ENCODE measurements at regions not wholly inside any gene's neighbourhood (a gene's known extent, or its start where the extent isn't known, plus 50 kb on each side); places are given as distances from the start of the nearest gene placed in this dataset.
"Not testable (repeated sequence)": the region's sequence is repeated elsewhere in the genome, so short reads cannot be mapped to it uniquely, and the experiment has no call there.

DNA sequence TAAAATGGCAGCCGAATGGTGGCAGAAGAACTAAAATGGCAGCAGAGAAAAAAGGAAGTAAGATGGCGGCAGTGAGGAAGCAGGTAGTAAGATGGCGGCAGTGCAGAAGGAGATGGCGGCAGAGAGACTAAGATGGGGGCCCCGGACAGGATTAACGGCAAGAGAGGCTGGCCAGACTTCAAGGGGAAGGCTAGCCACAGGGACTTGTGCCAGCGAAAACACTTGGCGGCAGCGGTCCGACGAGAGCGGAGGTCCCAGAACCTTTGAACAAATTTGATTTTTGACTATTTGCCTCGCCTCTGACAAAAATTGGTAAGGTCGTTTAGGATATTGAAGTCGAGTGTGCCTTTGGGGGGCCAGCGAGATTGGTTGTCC is 639.4 kb upstream of the DPP6 start:
- DNase-seq (ENCODE audit: low spot score); intact Hi-C loops (cut with DNase I): not testable (repeated sequence)

DNA sequence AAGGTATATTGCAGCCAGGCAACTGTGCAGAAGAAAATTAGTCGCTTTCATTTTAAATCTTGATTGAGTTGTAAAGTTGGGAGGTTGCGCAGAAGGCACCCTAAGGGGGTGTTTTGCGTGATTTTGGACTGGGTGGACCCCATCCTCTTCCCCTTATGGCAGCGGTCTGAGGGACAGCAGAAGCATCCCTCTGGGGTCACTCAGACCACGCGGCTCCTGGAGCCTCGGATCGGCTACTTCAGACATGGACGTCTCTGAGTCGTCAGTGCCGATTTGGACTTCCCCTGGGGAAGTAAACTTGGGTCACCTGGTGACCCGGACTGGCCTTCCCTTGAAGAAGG is 639.0 kb upstream of the DPP6 start:
- intact Hi-C loops (cut with DNase I) = no loop called here
- no peak for DNase-seq (ENCODE audit: low spot score)

DNA sequence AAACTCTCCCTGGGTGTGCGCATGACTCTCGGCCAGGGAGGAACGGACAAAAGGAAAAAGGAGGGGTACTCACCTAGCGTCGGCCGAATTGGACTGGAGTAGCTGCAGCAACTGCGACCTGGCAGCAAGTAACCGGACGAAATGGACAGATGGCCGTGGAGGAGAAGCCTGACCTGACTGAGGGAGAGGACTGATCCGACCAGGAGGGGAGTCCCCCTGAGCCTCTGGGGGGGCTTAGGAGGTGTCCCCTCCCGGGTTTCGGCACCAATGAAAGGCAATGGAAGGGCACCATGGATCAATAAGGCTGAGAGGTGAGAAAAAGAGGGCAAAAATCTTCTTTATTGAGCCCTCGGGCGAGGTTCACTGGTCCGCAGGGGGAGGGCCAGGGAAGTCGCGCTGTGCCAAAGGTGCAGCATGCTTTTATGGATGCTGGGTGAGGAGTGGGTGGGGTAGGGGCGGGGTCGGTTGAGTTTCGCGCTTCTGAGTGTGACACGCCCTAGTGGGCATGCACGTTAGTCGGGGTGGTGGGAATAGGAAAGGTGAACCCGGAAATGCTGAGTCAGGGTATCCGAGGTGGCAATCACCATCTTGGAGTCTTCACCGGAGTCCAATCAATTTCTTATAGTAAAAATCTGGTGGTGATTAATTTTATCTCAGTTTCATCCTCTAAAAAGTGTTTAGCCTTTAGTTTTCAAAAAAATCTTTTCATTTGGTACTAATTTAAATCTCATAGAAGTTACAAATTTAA is 638.5 kb upstream of the DPP6 start:
- intact Hi-C loops (cut with DNase I) = no loop called here
- no peak for DNase-seq (ENCODE audit: low spot score)

DNA sequence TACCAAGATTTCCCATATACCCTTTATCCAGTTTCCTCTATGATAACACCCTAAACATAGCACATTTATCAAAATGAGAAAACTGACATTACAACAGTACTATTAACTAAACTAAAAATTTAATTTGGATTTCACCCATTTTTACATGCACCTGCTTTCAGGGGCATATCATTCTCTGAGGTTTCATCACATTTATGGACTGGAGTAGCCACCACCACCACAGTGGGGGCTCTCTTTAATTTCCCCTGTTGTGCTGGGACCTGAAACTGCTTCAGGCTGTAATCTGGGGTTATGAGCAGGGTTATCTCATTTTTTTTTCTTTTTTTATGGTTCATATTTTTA is 637.9 kb upstream of the DPP6 start:
- intact Hi-C loops (cut with DNase I) = no loop called here
- DNase-seq (ENCODE audit: low spot score) = no peak

DNA sequence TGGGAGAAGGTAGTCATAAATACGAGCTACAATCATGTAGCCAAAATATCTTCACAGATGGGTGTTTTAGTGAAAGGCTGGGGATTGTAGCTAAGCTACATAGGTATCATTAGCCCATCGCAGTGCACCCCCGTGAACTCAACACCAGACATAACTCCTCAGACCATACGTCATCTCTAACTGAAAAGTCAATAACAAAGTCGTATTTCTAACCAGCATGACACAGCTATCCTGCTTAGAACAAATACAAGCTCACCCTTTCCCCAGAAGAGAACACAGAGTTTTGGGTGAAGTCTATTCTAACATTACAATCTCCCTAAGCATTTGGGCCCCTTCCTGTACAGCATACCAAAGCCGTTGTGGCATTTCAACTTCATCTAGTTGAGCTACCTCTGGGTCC is 636.6 kb upstream of the DPP6 start:
- intact Hi-C loops (cut with DNase I) = no loop called here
- DNase-seq (ENCODE audit: low spot score) = no peak

DNA sequence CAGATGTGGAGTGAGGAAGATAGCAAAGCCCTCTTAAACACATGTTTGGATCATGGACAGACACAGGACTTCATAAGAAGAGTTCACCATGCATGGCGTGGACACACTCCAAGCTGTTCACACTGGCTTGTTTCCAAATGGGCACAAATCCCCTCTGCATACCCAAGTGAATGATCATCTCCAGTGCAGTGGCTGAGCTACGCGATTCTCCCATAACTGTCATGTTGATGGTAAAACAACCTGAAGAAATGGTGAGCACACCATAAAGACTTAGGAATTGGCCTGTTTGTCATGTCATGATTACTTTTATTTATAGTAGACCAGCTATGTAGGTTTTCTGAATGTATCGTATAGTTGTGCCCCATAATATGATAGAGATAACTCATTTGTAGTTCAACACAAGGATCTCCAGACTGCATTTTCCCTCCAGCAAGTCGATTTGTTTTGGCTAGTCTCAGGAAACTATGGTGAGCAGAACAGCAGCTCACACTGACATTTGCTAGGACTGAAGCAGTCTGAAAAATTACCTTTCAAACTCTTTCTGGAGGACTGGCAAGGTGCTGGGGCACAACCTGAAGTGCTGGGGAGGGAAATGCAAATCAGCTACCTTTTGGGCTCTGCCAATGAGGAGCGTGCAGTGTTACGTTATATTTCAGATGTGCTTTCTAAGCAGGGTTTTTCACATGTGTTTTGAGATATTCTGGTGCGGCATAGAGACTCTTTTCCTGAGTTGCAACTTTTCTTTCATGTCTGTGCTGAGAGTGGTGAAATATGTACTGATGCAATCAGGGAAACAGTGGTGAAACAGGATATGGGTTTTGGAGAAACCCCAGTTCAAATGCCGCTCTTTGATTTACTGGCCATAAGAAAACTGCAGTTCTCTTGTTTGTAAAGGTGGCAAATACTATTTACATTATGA is 629.6 kb upstream of the DPP6 start:
- intact Hi-C loops (cut with DNase I) = no loop called here
- DNase-seq (ENCODE audit: low spot score) = no peak

DNA sequence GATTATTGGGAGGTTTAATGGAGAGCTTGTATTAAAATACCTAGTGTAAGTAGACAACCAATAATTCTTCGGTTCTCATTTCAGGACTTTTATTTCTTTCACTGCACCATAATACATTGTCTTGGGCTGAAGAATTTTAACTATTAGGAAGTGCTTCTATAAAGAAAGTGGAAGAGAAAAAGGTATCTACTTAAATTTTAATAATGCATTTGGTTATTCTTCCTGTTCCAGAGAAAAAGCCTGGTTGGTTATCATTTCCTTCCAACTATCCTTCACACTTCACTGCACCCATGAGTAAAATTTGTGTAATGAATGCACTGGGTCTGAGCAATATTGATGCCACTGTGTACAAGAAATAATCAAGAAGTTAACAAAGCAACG is 629.0 kb upstream of the DPP6 start:
- intact Hi-C loops (cut with DNase I) = no loop called here
- no peak for DNase-seq (ENCODE audit: low spot score)

DNA sequence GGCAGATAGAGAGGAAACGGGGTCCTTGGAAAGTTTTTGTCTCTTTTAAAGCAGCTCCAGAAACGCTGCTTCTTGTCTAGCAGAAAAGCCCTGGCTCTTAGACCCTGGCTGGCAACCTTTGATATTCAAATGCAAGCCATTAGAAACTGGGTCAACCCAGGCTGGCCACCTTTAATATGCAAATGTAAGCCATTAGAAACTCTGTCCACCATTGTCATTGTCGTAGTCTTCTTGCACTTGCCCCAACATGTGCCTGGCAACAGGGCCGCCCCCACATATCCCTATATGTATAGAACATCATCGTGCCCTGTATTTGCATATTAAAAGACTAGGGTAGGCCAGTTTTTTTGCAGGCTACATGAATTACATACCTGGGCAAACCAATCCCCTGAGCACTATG is 621.3 kb upstream of the DPP6 start:
- DNase-seq (ENCODE audit: low spot score) = no peak

DNA sequence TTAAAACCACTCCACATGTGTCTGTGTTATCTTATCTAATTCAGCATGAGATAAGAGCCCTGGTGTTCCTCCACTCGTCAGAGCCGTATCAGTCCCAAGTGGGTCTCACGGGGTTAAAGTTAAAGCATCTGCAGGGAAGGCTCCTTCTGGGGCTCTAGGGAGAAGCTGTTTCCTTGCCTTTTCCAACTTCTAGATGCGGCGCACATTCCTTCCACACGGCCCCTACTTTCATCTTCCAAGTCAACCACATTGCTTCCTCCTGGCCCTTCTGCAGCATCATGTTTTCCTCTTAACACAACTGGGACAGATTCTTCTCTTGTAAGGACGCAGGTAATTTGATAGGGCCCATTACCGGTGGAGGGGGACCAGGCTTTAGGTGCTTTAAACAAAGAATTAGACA is 620.1 kb upstream of the DPP6 start:
- no peak for DNase-seq (ENCODE audit: low spot score)
- intact Hi-C loops (cut with DNase I) = no loop called here

More for the DNA sequence above, 621.3 kb upstream of the DPP6 start:
- intact Hi-C loops (cut with DNase I) = no loop called here

DNA sequence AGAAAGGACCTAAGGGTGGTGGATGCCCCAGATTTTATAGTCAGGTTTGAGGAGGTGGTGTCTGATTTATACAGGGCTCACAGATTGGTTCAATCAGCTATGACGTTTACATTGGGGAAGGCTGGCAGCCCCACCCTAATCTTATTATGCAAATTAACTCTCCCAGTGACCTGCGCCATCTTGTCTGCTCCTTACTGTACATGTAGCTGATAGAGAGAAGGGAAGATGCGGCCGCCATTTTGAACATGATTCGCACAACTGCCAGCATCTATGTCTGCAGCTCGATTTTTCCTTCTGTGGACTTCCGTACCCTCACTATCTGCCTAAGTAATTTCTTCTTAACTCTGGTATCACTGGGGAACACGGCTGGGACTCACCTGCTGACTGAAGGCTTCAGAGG is 619.0 kb upstream of the DPP6 start:
- DNase-seq (ENCODE audit: low spot score) = no peak
- intact Hi-C loops (cut with DNase I) = no loop called here

DNA sequence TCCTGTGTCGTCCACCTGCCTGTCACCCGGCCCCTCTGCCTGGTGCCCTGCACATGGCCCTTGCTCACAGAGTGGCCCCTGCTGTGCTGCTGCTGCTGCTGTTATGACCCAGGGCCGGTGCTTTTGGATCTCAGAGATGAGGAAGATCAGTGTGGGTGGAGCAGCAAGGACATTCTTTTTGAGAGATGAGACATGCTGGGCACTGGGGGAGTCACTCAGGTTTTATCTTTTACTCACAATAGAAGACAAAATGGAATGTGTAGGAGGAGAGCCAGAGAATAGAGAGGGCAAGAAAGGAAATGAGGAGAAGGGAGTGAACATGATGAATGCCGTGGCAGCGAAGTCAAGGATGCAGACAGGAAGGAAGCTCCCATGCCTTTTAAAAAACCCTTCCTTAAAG is 611.5 kb upstream of the DPP6 start:
- no peak for DNase-seq (ENCODE audit: low spot score)
- intact Hi-C loops (cut with DNase I) = no loop called here

DNA sequence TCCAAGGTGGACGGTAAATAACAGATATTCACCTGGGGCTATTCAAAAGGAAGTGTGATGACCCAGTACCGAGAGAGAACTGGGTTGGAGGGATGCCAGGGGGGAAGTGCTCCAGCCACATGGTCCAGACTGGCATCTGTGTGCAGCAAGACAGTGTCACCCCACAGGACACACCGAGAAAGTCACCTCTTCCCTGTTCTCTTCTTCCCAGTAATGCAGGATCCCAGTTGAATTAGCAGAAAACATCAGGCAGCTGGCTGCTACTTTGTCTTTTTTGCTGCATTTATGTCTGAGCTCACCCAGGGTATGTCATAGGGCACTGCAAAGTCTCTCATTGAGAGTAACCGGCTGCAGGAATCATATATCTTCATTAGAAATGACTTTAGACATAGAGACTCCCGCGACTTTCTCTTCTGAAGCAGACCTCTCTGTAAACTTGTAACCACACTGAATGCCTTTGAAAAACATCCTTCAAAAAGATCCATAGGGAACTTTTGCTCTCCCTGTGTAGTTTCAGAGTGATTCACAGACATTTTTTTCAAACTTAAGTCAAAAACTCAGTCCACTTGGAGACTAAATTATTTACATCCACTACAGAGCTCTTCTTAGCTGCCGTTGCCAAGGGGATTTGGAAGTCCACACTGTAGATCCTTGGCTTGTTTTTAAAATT is 609.0 kb upstream of the DPP6 start:
- intact Hi-C loops (cut with DNase I) = no loop called here
- no peak for DNase-seq (ENCODE audit: low spot score)

DNA sequence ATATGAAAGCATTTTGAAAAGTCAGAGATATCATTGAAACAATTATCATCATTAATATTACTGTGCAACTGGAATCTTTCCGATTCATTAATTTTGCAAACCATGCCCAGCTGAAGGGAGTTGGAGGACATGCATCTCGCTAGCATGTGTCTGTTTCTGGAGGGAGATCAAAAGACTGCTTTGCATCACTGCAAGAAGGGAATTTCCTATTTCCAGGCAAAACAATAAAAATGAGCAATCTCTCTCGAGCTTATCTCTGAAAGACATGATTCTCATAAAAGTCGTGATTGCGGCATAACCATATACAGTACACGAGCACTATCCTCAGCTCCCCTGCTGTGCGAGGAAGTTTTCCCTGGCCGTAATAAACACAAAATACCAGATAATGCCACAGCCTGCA is 607.6 kb upstream of the DPP6 start:
- intact Hi-C loops (cut with DNase I) = no loop called here

DNA sequence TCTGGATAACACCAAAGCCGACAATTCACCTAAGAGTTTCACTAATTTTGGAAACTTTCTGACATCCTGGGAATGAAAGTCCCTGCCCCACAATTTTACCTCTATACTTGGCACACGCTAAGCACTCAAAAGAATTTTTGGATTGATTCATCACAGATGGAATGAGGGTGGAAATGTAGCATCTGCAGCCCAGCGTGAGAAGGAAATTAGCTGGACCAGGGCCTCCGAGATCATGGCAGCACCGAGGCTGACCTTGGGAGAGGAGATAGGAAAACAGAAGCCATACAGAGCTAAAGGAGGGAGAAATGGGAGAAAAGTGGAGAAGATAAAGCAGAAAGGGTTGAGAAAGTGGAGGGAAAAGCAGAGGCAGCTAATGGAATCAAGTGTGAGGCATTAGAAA is 606.6 kb upstream of the DPP6 start:
- DNase-seq (ENCODE audit: low spot score) = no peak
- intact Hi-C loops (cut with DNase I) = no loop called here

More for the DNA sequence above, 607.6 kb upstream of the DPP6 start:
- no peak for DNase-seq (ENCODE audit: low spot score)

DNA sequence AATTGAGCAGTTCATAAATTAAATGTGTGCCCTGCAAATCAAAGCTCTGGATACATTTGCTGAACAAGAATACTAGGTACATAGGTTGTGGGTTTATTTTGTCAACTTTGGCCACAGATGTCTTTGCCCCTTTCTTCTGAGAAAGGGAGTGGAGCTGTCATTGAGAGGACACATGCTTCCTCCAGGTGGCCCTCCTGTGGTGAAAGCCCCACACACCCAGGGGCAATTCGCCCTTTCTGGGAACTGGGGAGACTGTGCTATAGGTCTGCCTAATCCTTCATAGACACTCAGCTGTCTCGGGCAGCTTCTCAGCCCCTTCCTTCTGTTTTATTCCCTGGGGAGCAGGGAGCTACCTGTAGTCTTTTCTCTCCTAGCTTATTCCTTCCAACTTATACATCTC is 605.7 kb upstream of the DPP6 start:
- DNase-seq (ENCODE audit: low spot score) = no peak
- intact Hi-C loops (cut with DNase I) = no loop called here

DNA sequence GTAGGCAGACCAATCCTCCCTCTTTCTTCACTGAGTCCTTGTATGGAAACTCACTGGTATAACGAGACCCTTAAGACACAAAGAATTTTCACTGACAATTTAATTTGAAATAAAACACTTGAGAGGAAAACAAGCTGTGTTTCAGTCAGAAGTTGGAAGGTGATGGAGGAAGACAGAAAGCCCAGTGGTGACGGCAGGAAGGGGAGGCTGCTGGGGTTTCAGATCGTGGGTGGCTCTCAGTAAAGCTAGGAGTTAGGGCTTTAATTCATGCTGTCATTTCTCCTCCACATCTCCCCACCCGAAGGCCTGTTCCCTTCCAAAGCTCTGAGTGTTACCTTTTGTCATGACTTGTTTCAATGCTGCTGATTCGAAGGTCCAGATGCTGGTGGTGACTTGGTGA is 605.2 kb upstream of the DPP6 start:
- intact Hi-C loops (cut with DNase I) = no loop called here
- no peak for DNase-seq (ENCODE audit: low spot score)

DNA sequence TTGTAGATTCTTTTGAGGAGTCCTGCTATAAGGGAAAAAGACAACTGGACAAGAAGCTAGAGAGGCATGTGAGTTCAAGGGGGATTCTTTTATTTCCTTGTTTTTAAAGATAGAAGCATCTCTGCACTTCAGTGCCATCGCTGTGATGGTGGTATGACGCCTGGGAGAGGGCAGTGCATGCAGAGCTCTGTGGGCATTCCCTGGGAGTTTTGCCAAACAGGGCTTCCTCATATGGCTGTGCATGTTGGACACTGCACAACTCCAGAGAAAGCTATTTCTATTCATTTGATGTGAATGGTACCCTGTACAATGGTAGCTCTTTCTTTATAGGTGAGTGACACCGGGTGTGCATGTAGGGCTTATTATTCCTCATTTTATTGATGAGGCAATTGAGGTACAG is 599.5 kb upstream of the DPP6 start:
- intact Hi-C loops (cut with DNase I) = no loop called here
- no peak for DNase-seq (ENCODE audit: low spot score)

DNA sequence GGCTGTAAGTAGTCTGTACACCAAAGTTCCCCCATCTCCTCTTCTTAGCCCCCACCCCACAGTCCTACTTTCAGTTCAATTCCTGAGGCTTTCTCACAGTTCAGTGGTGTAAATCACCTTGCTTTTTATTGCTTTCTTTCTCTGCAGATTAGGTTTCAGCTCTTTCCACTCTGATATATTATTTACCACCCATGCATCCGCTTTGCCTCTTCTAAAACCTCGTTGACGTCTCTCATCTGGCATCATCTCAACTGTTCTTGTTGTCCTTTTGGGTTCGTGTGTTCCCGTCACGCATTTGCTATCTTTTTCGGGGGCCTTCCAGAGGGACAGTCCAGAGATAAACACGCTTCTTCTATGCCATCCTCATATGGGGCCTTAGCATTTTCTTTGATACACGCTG is 597.9 kb upstream of the DPP6 start:
- DNase-seq (ENCODE audit: low spot score) = no peak
- intact Hi-C loops (cut with DNase I) = no loop called here

DNA sequence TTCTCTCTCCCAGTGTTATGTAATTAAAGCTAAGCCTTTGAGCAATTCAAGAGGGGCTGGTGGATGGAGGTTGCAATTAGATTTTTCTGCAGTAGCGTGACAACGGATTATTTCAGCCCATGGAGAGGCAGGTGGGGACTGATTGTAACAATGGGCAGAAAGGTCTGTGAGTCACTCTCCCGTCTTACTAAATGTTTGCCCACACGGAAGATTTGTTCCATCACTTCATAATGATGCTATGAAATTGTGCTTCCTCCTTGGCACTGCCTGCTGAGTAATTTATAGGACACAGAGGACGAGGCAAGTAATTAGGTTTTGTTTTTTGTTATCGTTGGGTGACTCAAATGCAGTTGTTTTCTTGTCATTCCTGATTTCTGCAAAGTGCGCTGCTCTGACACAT is 594.5 kb upstream of the DPP6 start:
- no peak for DNase-seq (ENCODE audit: low spot score)
- intact Hi-C loops (cut with DNase I) = no loop called here

DNA sequence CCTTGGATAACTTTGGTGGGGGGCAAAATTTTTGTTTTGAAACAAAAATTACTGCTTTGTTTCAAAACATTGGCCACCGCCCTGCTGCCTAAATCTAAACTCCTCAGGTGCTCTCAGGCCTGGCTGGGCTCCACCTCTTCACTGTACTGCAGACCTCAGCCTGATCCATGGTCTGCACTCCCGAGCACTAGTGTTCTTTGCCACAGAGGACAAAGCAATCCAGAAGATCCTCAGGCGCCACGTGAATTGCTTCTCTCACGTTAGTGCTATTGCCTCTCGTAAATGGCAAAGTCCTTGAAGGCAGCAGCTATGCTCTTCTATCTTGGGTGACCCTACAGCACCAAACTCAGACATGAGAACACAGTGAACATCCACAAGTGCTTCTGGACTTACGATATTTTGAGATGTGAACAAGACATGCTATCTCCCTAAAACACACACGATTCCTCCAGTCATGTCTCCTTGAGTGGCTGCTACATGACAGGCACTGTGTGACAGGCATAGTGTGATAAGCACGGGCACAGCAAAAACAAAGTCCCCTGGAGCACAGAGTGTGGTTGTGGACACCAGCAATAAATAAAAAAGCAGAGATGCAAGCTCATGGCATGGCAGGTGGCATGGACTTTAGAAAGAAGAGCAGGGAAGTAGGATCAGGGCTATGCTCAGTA is 582.1 kb upstream of the DPP6 start:
- intact Hi-C loops (cut with DNase I) = no loop called here
- DNase-seq (ENCODE audit: low spot score) = no peak
